ENCODE measurements at regions not wholly inside any gene's neighbourhood (a gene's known extent, or its start where the extent isn't known, plus 50 kb on each side); places are given as distances from the start of the nearest gene placed in this dataset.

GRCh38 chr21:35311985-35312384 is 262.9 kb upstream of the RUNX1 start:
- TF ChIP-seq CTCF (IDR thresholded peaks at IDR 0.05 in 8 of 11, conservative IDR thresholded peaks at IDR 0.05 in 3 of 11) (no peak), POLR2A (IDR thresholded peaks at IDR 0.05) (no peak), POLR2AphosphoS5 (IDR thresholded peaks at IDR 0.05) (no peak)

Data from spleen (tissue), 7 donors.